CD4-positive, alpha-beta T cell (primary cell): ENCODE measurements at regions not wholly inside any gene's neighbourhood (a gene's known extent, or its start where the extent isn't known, plus 50 kb on each side); places are given as distances from the start of the nearest gene placed in this dataset. TPM values are rescaled to one million over a fixed set of nuclear protein-coding genes. Genes with fewer than 3 reads are reported as not detected.

Experiments
- ATAC-seq: fragments of 200-7000 bp; cut with Tn5 transposase; one replicate; pipeline ENCODE4 v1.10.0; 2022; ENCODE audit warnings: mild to moderate bottlenecking; ENCODE audit not compliant: poor library complexity
- CTCF ChIA-PET: fragments of 350-600 bp; sonication (Branson Sonifier 250); formaldehyde crosslinking; loops from one replicate; lab custom pipeline; 2021; ENCODE audit warnings: antibody characterized with exemption, inconsistent platforms; lab: Charles Lee
- POLR2A ChIA-PET: fragments of 350-600 bp; sonication (Branson Sonifier 250); formaldehyde crosslinking; loops from one replicate; lab custom pipeline; 2021; ENCODE audit warnings: antibody characterized with exemption, inconsistent platforms; lab: Charles Lee
- DNase-seq, 14 experiments: peaks; one replicate each; pipeline ENCODE4 v3.0.0-alpha.2; 2013 to 2020; ENCODE audit warnings: mixed read lengths in 2 of 14
- H3K27ac ChIP-seq, 2 donors: one replicate each; pipeline versions ENCODE4 v1.5.1 to v1.7.0; 2013; ENCODE audit warnings: low read length in 2 of 2, low read depth in 1 of 2, mild to moderate bottlenecking in 1 of 2
- H3K27me3 ChIP-seq, 2 experiments: 1 replicate in 1 of 2; 2 replicates in 1 of 2; pipeline versions ENCODE4 v1.6.1 to v1.7.0; 2013; ENCODE audit warnings: low read length in 2 of 2, control low read depth in 1 of 2, mild to moderate bottlenecking in 1 of 2, moderate library complexity in 1 of 2; ENCODE audit not compliant: insufficient read depth in 2 of 2, control insufficient read depth in 1 of 2
- H3K36me3 ChIP-seq: one replicate; pipeline ENCODE4 v1.6.1; 2013; ENCODE audit warnings: low read length, control low read depth; ENCODE audit not compliant: insufficient read depth
- H3K4me1 ChIP-seq: one replicate; pipeline ENCODE4 v1.6.1; 2013; ENCODE audit warnings: low read length, control low read depth; ENCODE audit not compliant: insufficient read depth
- H3K4me3 ChIP-seq: one replicate; pipeline ENCODE4 v1.5.1; 2013; ENCODE audit warnings: mild to moderate bottlenecking, low read length, moderate library complexity
- H3K9me3 ChIP-seq, 2 experiments: 1 replicate in 1 of 2; 2 replicates in 1 of 2; pipeline versions ENCODE4 v1.6.1 to v1.7.0; 2013; ENCODE audit warnings: low read length in 2 of 2, mild to moderate bottlenecking in 2 of 2, control low read depth in 1 of 2, moderate library complexity in 1 of 2; ENCODE audit not compliant: control insufficient read depth in 1 of 2, insufficient read depth in 1 of 2
- H3K27ac Mint-ChIP-seq: one replicate; pipeline ENCODE4 v1.8.0; 2020; ENCODE audit warnings: mixed read lengths
- H3K27me3 Mint-ChIP-seq: one replicate; pipeline ENCODE4 v1.8.0; 2021; ENCODE audit warnings: mixed read lengths
- H3K36me3 Mint-ChIP-seq: one replicate; pipeline ENCODE4 v1.8.0; 2021; ENCODE audit warnings: low read depth, mixed read lengths
- H3K4me1 Mint-ChIP-seq: one replicate; pipeline ENCODE4 v1.8.0; 2021; ENCODE audit warnings: low read depth, mixed read lengths
- H3K4me3 Mint-ChIP-seq: one replicate; pipeline ENCODE4 v1.8.0; 2020; ENCODE audit warnings: mild to moderate bottlenecking, mixed read lengths
- H3K9me3 Mint-ChIP-seq: one replicate; pipeline ENCODE4 v1.8.0; 2020; ENCODE audit warnings: mixed read lengths
- intact Hi-C, 2 experiments: fragments of 100-400 bp; cut with DNase I in 1 of 2; cut with micrococcal nuclease in 1 of 2; formaldehyde crosslinking; loops; one replicate each; pipeline versions ENCODE4 v1.15.1 to v1.9.0; 2023 to 2025; cut with DNase I, micrococcal nuclease
- microRNA-seq: library from miRNA; unstranded; fragments of <30 nt; microRNA quantifications from one replicate; pipeline ENCODE4 v1.2.0, GENCODE V29; 2021; ENCODE audit warnings: borderline microRNAs expressed, borderline replicate concordance
- TF ChIP-seq, protein P1 (sequence below): fragments of 200-600 bp; IDR thresholded peaks from one replicate; pipeline ENCODE4 v1.8.0; 2022; ENCODE audit warnings: antibody characterized with exemption, mild to moderate bottlenecking

GRCh38 chr9:93730648-93731047 is 154.3 kb downstream of the PHF2 start:
- H3K4me1 Mint-ChIP-seq, result no peaks in the 10 kb centered on the region
- no peak overlapping the region for H3K27ac ChIP-seq
- TF ChIP-seq, protein P1, sequence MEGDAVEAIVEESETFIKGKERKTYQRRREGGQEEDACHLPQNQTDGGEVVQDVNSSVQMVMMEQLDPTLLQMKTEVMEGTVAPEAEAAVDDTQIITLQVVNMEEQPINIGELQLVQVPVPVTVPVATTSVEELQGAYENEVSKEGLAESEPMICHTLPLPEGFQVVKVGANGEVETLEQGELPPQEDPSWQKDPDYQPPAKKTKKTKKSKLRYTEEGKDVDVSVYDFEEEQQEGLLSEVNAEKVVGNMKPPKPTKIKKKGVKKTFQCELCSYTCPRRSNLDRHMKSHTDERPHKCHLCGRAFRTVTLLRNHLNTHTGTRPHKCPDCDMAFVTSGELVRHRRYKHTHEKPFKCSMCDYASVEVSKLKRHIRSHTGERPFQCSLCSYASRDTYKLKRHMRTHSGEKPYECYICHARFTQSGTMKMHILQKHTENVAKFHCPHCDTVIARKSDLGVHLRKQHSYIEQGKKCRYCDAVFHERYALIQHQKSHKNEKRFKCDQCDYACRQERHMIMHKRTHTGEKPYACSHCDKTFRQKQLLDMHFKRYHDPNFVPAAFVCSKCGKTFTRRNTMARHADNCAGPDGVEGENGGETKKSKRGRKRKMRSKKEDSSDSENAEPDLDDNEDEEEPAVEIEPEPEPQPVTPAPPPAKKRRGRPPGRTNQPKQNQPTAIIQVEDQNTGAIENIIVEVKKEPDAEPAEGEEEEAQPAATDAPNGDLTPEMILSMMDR, result no peak
- H3K27ac Mint-ChIP-seq, result no peak overlapping the region
- H3K36me3 Mint-ChIP-seq, result no peaks in the 10 kb centered on the region
- peaks cover 9 to 17% of the 10 kb centered on the region in 2 experiments for H3K27me3 ChIP-seq
- intact Hi-C loops, result no loop called here
- H3K4me3 ChIP-seq, result no peak overlapping the region
- peaks cover 17% of the 10 kb centered on the region for H3K9me3 Mint-ChIP-seq
- no peaks in the 10 kb centered on the region for H3K36me3 ChIP-seq
- no peak overlapping the region for H3K4me3 Mint-ChIP-seq
- ATAC-seq, result no peak
- peaks cover 69% of the 10 kb centered on the region for H3K27me3 Mint-ChIP-seq
- peaks cover 16% of the 10 kb centered on the region in 2 experiments for H3K9me3 ChIP-seq
- DNase-seq, result no peak
- ChIA-PET CTCF (no interaction called here), POLR2A (no interaction called here)
- no peaks in the 10 kb centered on the region for H3K4me1 ChIP-seq

GRCh38 chr9:93730217-93730616 is 153.8 kb downstream of the PHF2 start:
- Mint-ChIP-seq H3K27ac (no peak overlapping the region), H3K36me3 (no peaks in the 10 kb centered on the region), H3K9me3 (peaks cover 17% of the 10 kb centered on the region), H3K27me3 (peaks cover 65% of the 10 kb centered on the region), H3K4me1 (no peaks in the 10 kb centered on the region), H3K4me3 (no peak overlapping the region)
- Histone ChIP-seq H3K36me3 (no peaks in the 10 kb centered on the region), H3K27ac (no peak overlapping the region), H3K4me1 (no peaks in the 10 kb centered on the region), H3K27me3 (peaks cover 9 to 17% of the 10 kb centered on the region in 2 experiments), H3K9me3 (peaks cover 16% of the 10 kb centered on the region in 2 experiments), H3K4me3 (no peak overlapping the region)
- intact Hi-C loops, result no loop called here
- TF ChIP-seq, protein P1, result no peak
- ChIA-PET CTCF (no interaction called here), POLR2A (no interaction called here)
- ATAC-seq, result no peak
- no peak for DNase-seq

Small RNAs in the stretch of these regions (microRNA-seq; reads per million reads assigned to microRNA genes)
- gene MIR4291, result not detected
